Upper lobe of left lung (tissue), 6 donors: ENCODE measurements at regions not wholly inside any gene's neighbourhood (a gene's known extent, or its start where the extent isn't known, plus 50 kb on each side); places are given as distances from the start of the nearest gene placed in this dataset.
A peak's percentile ranks its signal among the peaks of the same experiment; 100 is the strongest.

Experiments
- ATAC-seq, 2 donors: fragments of 200-7000 bp; cut with Tn5 transposase; one replicate each; pipeline ENCODE4 v1.9.1; 2022; ENCODE audit warnings: mild to moderate bottlenecking in 2 of 2, moderate library complexity in 2 of 2; ENCODE audit not compliant: low FRiP score in 2 of 2
- DNase-seq, 2 donors: peaks; one replicate each; pipeline ENCODE4 v3.0.0-alpha.2; 2019 to 2020
- H3K27ac ChIP-seq, 4 donors: fragments of 200-600 bp; sonication (generic); one replicate each; pipeline ENCODE4 v1.5.1; 2016 to 2019
- H3K27me3 ChIP-seq, 4 donors: fragments of 200-600 bp; sonication (generic); one replicate each; pipeline ENCODE4 v1.5.1; 2017 to 2019
- H3K36me3 ChIP-seq, 4 donors: fragments of 200-600 bp; sonication (generic); one replicate each; pipeline ENCODE4 v1.5.1; 2016 to 2019
- H3K4me1 ChIP-seq, 4 donors: fragments of 200-600 bp; sonication (generic); one replicate each; pipeline ENCODE4 v1.5.1; 2018 to 2019
- H3K4me3 ChIP-seq, 4 donors: fragments of 200-600 bp; sonication (generic); one replicate each; pipeline ENCODE4 v1.5.1; 2017 to 2019; ENCODE audit warnings: mild to moderate bottlenecking in 2 of 4, moderate library complexity in 1 of 4
- H3K9me3 ChIP-seq, 4 donors: fragments of 200-600 bp; sonication (generic); one replicate each; pipeline ENCODE4 v1.5.1; 2018 to 2019
- CTCF ChIP-seq, 6 experiments: fragments of 450-650 bp in 4 of 6; fragments of 200-600 bp in 2 of 6; sonication (generic) in 2 of 6; IDR thresholded peaks; one replicate each; pipeline ENCODE4 v1.5.1; 2016 to 2019; ENCODE audit warnings: antibody characterized with exemption in 6 of 6
- EP300 ChIP-seq, 4 donors: sonication (generic); formaldehyde crosslinking; IDR thresholded peaks; one replicate each; pipeline ENCODE4 v1.5.1; 2017; ENCODE audit warnings: antibody characterized with exemption in 4 of 4, control low read depth in 2 of 4
- POLR2A ChIP-seq, 4 donors: fragments of 450-650 bp; IDR thresholded peaks; one replicate each; pipeline ENCODE4 v1.5.1; 2016 to 2017; ENCODE audit warnings: antibody characterized with exemption in 4 of 4, mild to moderate bottlenecking in 2 of 4
- POLR2AphosphoS5 ChIP-seq, 2 donors: sonication (generic); formaldehyde crosslinking; IDR thresholded peaks; one replicate each; pipeline ENCODE4 v1.5.1; 2017; ENCODE audit warnings: antibody characterized with exemption in 2 of 2
- WGBS, 2 donors: methylation state at CpG; one replicate each; pipeline ENCODE4 v1.1.5; 2017 to 2018; 5-methylcytosine and 5-hydroxymethylcytosine counted together
- donor health status: DM: no; HTN: no; CAD: no; lungs with moderate emphysema.
- donor health status: DM: no; HTN: yes; CAD: no; lungs with severe emphysema.

DNA sequence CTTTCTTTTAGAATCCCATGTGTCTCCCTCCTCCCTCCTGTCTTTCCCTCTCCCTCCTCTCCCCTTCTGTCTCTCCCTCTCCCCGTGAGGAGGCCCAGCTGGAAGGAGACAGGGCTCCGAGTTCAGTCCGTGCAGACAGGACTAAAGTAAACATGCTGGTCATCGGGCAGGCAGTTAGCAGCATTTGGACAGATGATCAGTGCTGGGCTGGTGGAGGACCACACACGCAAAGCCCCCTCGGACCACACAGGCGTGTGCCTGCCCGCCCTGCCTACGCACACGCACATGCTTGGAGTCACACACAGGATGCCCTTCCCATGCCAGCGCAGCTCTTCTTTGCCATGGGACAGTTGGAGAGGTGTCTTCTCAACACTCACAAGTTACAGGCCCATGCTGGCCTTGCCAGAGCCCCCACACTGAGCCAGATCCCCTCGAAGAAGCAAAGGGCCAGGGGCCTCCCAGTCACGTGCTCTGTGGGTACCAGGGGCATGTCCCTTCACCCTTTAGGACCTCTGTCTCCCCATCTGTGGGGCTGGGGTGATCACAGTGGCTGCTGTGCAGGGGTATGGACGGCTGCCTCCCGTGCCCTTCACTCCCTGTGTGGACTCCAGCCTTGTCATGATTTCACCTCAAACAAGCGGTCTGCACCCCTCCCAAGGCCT lies 215.7 kb upstream of the FOXF1 start:
- Histone ChIP-seq H3K4me3 (no peak overlapping the region), H3K4me1 (peaks cover 0 to 14% (median 1%) of the 10 kb centered on the region in 4 donors), H3K27ac (no peak overlapping the region), H3K27me3 (no peaks in the 10 kb centered on the region), H3K36me3 (no peaks in the 10 kb centered on the region), H3K9me3 (no peaks in the 10 kb centered on the region)
- peak in 1 of 2 donors; percentile 12 for TF ChIP-seq POLR2AphosphoS5 (IDR thresholded peaks at IDR 0.05)
- no peak for TF ChIP-seq EP300 (IDR thresholded peaks at IDR 0.05)
- 53 to 58% methylated on average over 9 to 15 of the region's 16 CpGs for WGBS, 2 donors
- peak in 1 of 2 donors; percentile 58 for ATAC-seq
- no peak for DNase-seq

GRCh38 chr16:86296256-86296655 lies 214.1 kb upstream of the FOXF1 start:
- H3K27ac ChIP-seq: no peak overlapping the region

GRCh38 chr16:86297391-86297790 lies 212.9 kb upstream of the FOXF1 start:
- no peaks in the 10 kb centered on the region for H3K27me3 ChIP-seq
- no peak for ATAC-seq
- no peaks in the 10 kb centered on the region for H3K9me3 ChIP-seq
- TF ChIP-seq EP300 (IDR thresholded peaks at IDR 0.05): no peak
- no peak for TF ChIP-seq CTCF (IDR thresholded peaks at IDR 0.05)
- no peak for TF ChIP-seq POLR2A (IDR thresholded peaks at IDR 0.05)
- TF ChIP-seq POLR2AphosphoS5 (IDR thresholded peaks at IDR 0.05): no peak
- no peaks in the 10 kb centered on the region for H3K36me3 ChIP-seq
- no peak for DNase-seq
- no peak overlapping the region for H3K27ac ChIP-seq
- no peak overlapping the region for H3K4me3 ChIP-seq
- WGBS, 2 donors: 61 to 63% methylated on average over 12 to 13 of the region's 13 CpGs
- peaks cover 0 to 27% (median 3%) of the 10 kb centered on the region in 4 donors for H3K4me1 ChIP-seq

More at GRCh38 chr16:86296256-86296655, 214.1 kb upstream of the FOXF1 start:
- ATAC-seq (no peak), DNase-seq (no peak)
- whole genome bisulfite sequencing, 2 donors: 63% methylated on average over 4 to 8 of the region's 10 CpGs
- H3K4me3 ChIP-seq: no peak overlapping the region
- TF ChIP-seq CTCF (IDR thresholded peaks at IDR 0.05): no peak
- no peak for TF ChIP-seq EP300 (IDR thresholded peaks at IDR 0.05)
- no peak for TF ChIP-seq POLR2A (IDR thresholded peaks at IDR 0.05)
- TF ChIP-seq POLR2AphosphoS5 (IDR thresholded peaks at IDR 0.05): no peak
- no peaks in the 10 kb centered on the region for H3K9me3 ChIP-seq
- no peaks in the 10 kb centered on the region for H3K36me3 ChIP-seq
- no peaks in the 10 kb centered on the region for H3K27me3 ChIP-seq
- H3K4me1 ChIP-seq: peaks cover 0 to 20% (median 1%) of the 10 kb centered on the region in 4 donors

GRCh38 chr16:86297866-86298757 lies 212.2 kb upstream of the FOXF1 start:
- DNase-seq (no peak), ATAC-seq (no peak)
- Histone ChIP-seq H3K27me3 (no peaks in the 10 kb centered on the region), H3K36me3 (no peaks in the 10 kb centered on the region), H3K27ac (peak overlapping the region in 2 of 4 donors; percentile 54 to 55), H3K4me1 (peaks cover 0 to 27% (median 4%) of the 10 kb centered on the region in 4 donors), H3K4me3 (no peak overlapping the region), H3K9me3 (no peaks in the 10 kb centered on the region)
- TF ChIP-seq CTCF (IDR thresholded peaks at IDR 0.05) (no peak), POLR2AphosphoS5 (IDR thresholded peaks at IDR 0.05) (no peak), POLR2A (IDR thresholded peaks at IDR 0.05) (no peak), EP300 (IDR thresholded peaks at IDR 0.05) (no peak)
- WGBS, 2 donors: 35 to 41% methylated on average over 15 to 31 of the region's 31 CpGs

DNA sequence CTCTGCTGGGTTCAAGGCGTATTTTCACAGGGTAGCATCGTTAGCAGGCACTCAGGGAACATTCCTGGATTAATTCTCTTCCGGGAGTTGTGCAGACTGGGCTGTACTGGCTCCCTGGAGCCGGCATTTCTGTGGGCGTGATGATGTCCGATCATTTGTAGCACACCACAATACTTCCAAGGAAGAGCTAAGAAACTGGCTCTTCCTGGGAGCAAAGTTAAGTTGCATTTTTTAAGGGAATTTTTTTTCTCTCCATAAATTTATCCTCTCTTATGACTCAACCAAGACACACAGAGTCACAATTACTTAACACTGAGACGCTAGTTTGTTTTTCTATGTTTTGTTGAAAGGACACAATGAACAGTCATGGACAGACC lies 211.6 kb upstream of the FOXF1 start:
- H3K27ac ChIP-seq: peak overlapping the region in 3 of 4 donors; percentile 4 to 55 (median 54)
- DNase-seq (no peak), ATAC-seq (no peak)
- H3K36me3 ChIP-seq: no peaks in the 10 kb centered on the region
- peaks cover 0 to 32% (median 9%) of the 10 kb centered on the region in 4 donors for H3K4me1 ChIP-seq
- H3K4me3 ChIP-seq: no peak overlapping the region
- WGBS, 2 donors: 30 to 31% methylated on average over 6 to 7 of the region's 7 CpGs
- TF ChIP-seq CTCF (IDR thresholded peaks at IDR 0.05) (no peak), POLR2A (IDR thresholded peaks at IDR 0.05) (no peak), EP300 (IDR thresholded peaks at IDR 0.05) (no peak), POLR2AphosphoS5 (IDR thresholded peaks at IDR 0.05) (no peak)
- H3K9me3 ChIP-seq: no peaks in the 10 kb centered on the region
- H3K27me3 ChIP-seq: no peaks in the 10 kb centered on the region
